ENCODE measurements at regions not wholly inside any gene's neighbourhood (a gene's known extent, or its start where the extent isn't known, plus 50 kb on each side); places are given as distances from the start of the nearest gene placed in this dataset.
A peak's percentile ranks its signal among the peaks of the same experiment; 100 is the strongest.

GRCh38 chrX:40304115-40304514 lies 206.4 kb upstream of the BCOR start:
- Histone ChIP-seq H3K4me3 (ENCODE audit: low read depth, low read length) (no peak overlapping the region), H3K9me3 (no peaks in the 10 kb centered on the region), H3K4me1 (no peaks in the 10 kb centered on the region; the same call in 1 of the 2 replicates), H3K27me3 (no peaks in the 10 kb centered on the region), H3K36me3 (no peaks in the 10 kb centered on the region)
- DNase-seq = peak; percentile 19
- TF ChIP-seq CTCF (IDR thresholded peaks at IDR 0.05; ENCODE audit: low read depth, low read length) = no peak

GRCh38 chrX:40303256-40304077 lies 205.7 kb upstream of the BCOR start:
- H3K4me1 ChIP-seq = no peaks in the 10 kb centered on the region; the same call in 1 of the 2 replicates
- H3K9me3 ChIP-seq = no peaks in the 10 kb centered on the region
- TF ChIP-seq CTCF (IDR thresholded peaks at IDR 0.05; ENCODE audit: low read depth, low read length) = no peak
- DNase-seq = no peak
- no peaks in the 10 kb centered on the region for H3K27me3 ChIP-seq
- H3K36me3 ChIP-seq = no peaks in the 10 kb centered on the region
- H3K4me3 ChIP-seq (ENCODE audit: low read depth, low read length) = no peak overlapping the region

- no peak overlapping the region for H3K4me3 ChIP-seq (ENCODE audit: low read depth, low read length)
- no peaks in the 10 kb centered on the region; the same call in 1 of the 2 replicates for H3K4me1 ChIP-seq
- H3K9me3 ChIP-seq = no peaks in the 10 kb centered on the region
- H3K36me3 ChIP-seq = no peaks in the 10 kb centered on the region
- DNase-seq = no peak
- TF ChIP-seq CTCF (IDR thresholded peaks at IDR 0.05; ENCODE audit: low read depth, low read length) = no peak
- H3K27me3 ChIP-seq = no peaks in the 10 kb centered on the region
These were observed 202.6 kb upstream of the BCOR start for GRCh38 chrX:40300286-40300890.

- Histone ChIP-seq H3K9me3 (no peaks in the 10 kb centered on the region), H3K27me3 (no peaks in the 10 kb centered on the region), H3K4me1 (no peaks in the 10 kb centered on the region; the same call in 1 of the 2 replicates), H3K4me3 (ENCODE audit: low read depth, low read length) (no peak overlapping the region), H3K36me3 (no peaks in the 10 kb centered on the region)
- DNase-seq = no peak
- TF ChIP-seq CTCF (IDR thresholded peaks at IDR 0.05; ENCODE audit: low read depth, low read length) = no peak
These were observed 201.9 kb upstream of the BCOR start for GRCh38 chrX:40299641-40300046.

- no peak for DNase-seq
- Histone ChIP-seq H3K36me3 (no peaks in the 10 kb centered on the region), H3K4me1 (no peaks in the 10 kb centered on the region), H3K4me3 (ENCODE audit: low read depth, low read length) (no peak overlapping the region), H3K27me3 (no peaks in the 10 kb centered on the region), H3K9me3 (no peaks in the 10 kb centered on the region)
- TF ChIP-seq CTCF (IDR thresholded peaks at IDR 0.05; ENCODE audit: low read depth, low read length) = peak; percentile 19
These were observed 201.1 kb upstream of the BCOR start for GRCh38 chrX:40298572-40299479.

Measured in BE2C (cell line).